ENCODE measurements at regions not wholly inside any gene's neighbourhood (a gene's known extent, or its start where the extent isn't known, plus 50 kb on each side); places are given as distances from the start of the nearest gene placed in this dataset.

GRCh38 chr2:219698748-219699439, 71.5 kb downstream of the SLC4A3 start:
- Histone ChIP-seq H3K9me2 (replicated peaks; ENCODE audit: insufficient read depth) (no peaks in the 10 kb centered on the region), H3K27me3 (peaks cover 12% of the 10 kb centered on the region), H3K9me3 (ENCODE audit: low read depth) (no peaks in the 10 kb centered on the region), H3K4me1 (ENCODE audit: insufficient read depth) (no peaks in the 10 kb centered on the region), H3K4me2 (no peak overlapping the region), H4K20me1 (ENCODE audit: insufficient read depth, poor library complexity, severe bottlenecking) (no peaks in the 10 kb centered on the region), H3K27ac (no peak overlapping the region), H3K36me3 (replicated peaks; ENCODE audit: insufficient read depth, low read depth) (no peaks in the 10 kb centered on the region), H3K4me3 (no peak overlapping the region), H3K79me2 (no peaks in the 10 kb centered on the region), H2AFZ (no peak overlapping the region)
- 64% methylated on average over 15 of the region's 15 CpGs for WGBS (ENCODE audit: low lambda C conversion rate, missing lambda C conversion rate)
- DNase-seq (ENCODE audit: low spot score): no peak
- no peak for TF ChIP-seq CTCF (IDR thresholded peaks at IDR 0.05; ENCODE audit: poor library complexity)
- no peak for TF ChIP-seq EZH2 (IDR thresholded peaks at IDR 0.05; ENCODE audit: borderline replicate concordance)
- TF ChIP-seq EZH2phosphoT487 (IDR thresholded peaks at IDR 0.05; ENCODE audit: low read depth, severe bottlenecking, unreplicated experiment): no peak

GRCh38 chr2:219699440-219699821, 72.0 kb downstream of the SLC4A3 start:
- 84% methylated on average over 8 of the region's 8 CpGs for WGBS (ENCODE audit: low lambda C conversion rate, missing lambda C conversion rate)
- Histone ChIP-seq H3K27ac (no peak overlapping the region), H3K9me2 (replicated peaks; ENCODE audit: insufficient read depth) (no peaks in the 10 kb centered on the region), H3K9me3 (ENCODE audit: low read depth) (no peaks in the 10 kb centered on the region), H3K4me1 (ENCODE audit: insufficient read depth) (no peaks in the 10 kb centered on the region), H3K27me3 (peaks cover 12% of the 10 kb centered on the region), H4K20me1 (ENCODE audit: insufficient read depth, poor library complexity, severe bottlenecking) (no peaks in the 10 kb centered on the region), H3K4me3 (no peak overlapping the region), H2AFZ (no peak overlapping the region), H3K79me2 (no peaks in the 10 kb centered on the region), H3K36me3 (replicated peaks; ENCODE audit: insufficient read depth, low read depth) (no peaks in the 10 kb centered on the region), H3K4me2 (no peak overlapping the region)
- no peak for DNase-seq (ENCODE audit: low spot score)
- no peak for TF ChIP-seq EZH2phosphoT487 (IDR thresholded peaks at IDR 0.05; ENCODE audit: low read depth, severe bottlenecking, unreplicated experiment)
- no peak for TF ChIP-seq CTCF (IDR thresholded peaks at IDR 0.05; ENCODE audit: poor library complexity)
- TF ChIP-seq EZH2 (IDR thresholded peaks at IDR 0.05; ENCODE audit: borderline replicate concordance): no peak

- no peaks in the 10 kb centered on the region for H3K4me1 ChIP-seq (ENCODE audit: insufficient read depth)
- no peaks in the 10 kb centered on the region for H3K9me3 ChIP-seq (ENCODE audit: low read depth)
- 38% methylated on average over 8 of the region's 8 CpGs for WGBS (ENCODE audit: low lambda C conversion rate, missing lambda C conversion rate)
- H3K27ac ChIP-seq: no peak overlapping the region
- no peak overlapping the region for H3K4me3 ChIP-seq
- no peak overlapping the region for H2AFZ ChIP-seq
- TF ChIP-seq EZH2 (IDR thresholded peaks at IDR 0.05; ENCODE audit: borderline replicate concordance): no peak
- no peak for TF ChIP-seq CTCF (IDR thresholded peaks at IDR 0.05; ENCODE audit: poor library complexity)
- peaks cover 7% of the 10 kb centered on the region for H3K27me3 ChIP-seq
- H3K79me2 ChIP-seq: no peaks in the 10 kb centered on the region
- H3K4me2 ChIP-seq: no peak overlapping the region
- no peaks in the 10 kb centered on the region for H3K36me3 ChIP-seq (replicated peaks; ENCODE audit: insufficient read depth, low read depth)
- no peaks in the 10 kb centered on the region for H4K20me1 ChIP-seq (ENCODE audit: insufficient read depth, poor library complexity, severe bottlenecking)
- no peak for DNase-seq (ENCODE audit: low spot score)
- H3K9me2 ChIP-seq (replicated peaks; ENCODE audit: insufficient read depth): no peaks in the 10 kb centered on the region
Observed at GRCh38 chr2:219701847-219702634, 74.6 kb downstream of the SLC4A3 start.

All from hepatocyte (in vitro differentiated cells).